Vagina (tissue), 2 donors: ENCODE measurements at regions not wholly inside any gene's neighbourhood (a gene's known extent, or its start where the extent isn't known, plus 50 kb on each side); places are given as distances from the start of the nearest gene placed in this dataset.

ENCODE experiments used
- POLR2A ChIP-seq, 2 donors: fragments of 450-650 bp; IDR thresholded peaks; one replicate each; pipeline ENCODE4 v1.6.1; 2017; ENCODE audit warnings: antibody characterized with exemption in 2 of 2, mild to moderate bottlenecking in 2 of 2, moderate library complexity in 2 of 2
- TF ChIP-seq, protein P1 (sequence below), 3 experiments: fragments of 450-650 bp in 2 of 3; fragments of 200-600 bp in 1 of 3; sonication (generic) in 1 of 3; IDR thresholded peaks; one replicate each; pipeline ENCODE4 v1.5.1; 2017 to 2019; ENCODE audit warnings: antibody characterized with exemption in 3 of 3, mild to moderate bottlenecking in 2 of 3, moderate library complexity in 2 of 3

DNA sequence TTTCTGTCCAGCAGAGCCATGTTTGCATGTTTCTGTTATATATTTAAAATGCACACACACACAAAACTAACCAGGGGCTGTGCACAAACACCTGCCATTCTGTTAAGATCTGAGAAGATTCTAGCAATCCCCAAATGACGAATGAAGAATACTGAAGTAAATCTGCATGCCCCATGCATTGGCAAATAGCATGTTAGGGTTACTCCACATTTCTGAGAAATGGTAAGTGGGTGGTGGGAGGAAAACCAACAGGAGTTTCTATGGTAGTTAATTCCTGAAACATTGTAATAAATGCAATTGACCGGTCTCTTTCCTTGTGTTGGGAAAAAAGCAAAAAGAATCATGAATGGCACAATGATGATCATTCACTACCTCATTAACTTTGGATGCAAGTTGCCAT lies 318.0 kb downstream of the BCAT1 start:
- TF ChIP-seq, protein P1, sequence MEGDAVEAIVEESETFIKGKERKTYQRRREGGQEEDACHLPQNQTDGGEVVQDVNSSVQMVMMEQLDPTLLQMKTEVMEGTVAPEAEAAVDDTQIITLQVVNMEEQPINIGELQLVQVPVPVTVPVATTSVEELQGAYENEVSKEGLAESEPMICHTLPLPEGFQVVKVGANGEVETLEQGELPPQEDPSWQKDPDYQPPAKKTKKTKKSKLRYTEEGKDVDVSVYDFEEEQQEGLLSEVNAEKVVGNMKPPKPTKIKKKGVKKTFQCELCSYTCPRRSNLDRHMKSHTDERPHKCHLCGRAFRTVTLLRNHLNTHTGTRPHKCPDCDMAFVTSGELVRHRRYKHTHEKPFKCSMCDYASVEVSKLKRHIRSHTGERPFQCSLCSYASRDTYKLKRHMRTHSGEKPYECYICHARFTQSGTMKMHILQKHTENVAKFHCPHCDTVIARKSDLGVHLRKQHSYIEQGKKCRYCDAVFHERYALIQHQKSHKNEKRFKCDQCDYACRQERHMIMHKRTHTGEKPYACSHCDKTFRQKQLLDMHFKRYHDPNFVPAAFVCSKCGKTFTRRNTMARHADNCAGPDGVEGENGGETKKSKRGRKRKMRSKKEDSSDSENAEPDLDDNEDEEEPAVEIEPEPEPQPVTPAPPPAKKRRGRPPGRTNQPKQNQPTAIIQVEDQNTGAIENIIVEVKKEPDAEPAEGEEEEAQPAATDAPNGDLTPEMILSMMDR (IDR thresholded peaks at IDR 0.05), result no peak
- no peak for TF ChIP-seq POLR2A (IDR thresholded peaks at IDR 0.05)
